GM20000 (cell line): ENCODE measurements at regions not wholly inside any gene's neighbourhood (a gene's known extent, or its start where the extent isn't known, plus 50 kb on each side); places are given as distances from the start of the nearest gene placed in this dataset.

Source experiments
- DNase-seq: peaks from one replicate; pipeline ENCODE4 v3.0.0; 2012; ENCODE audit warnings: low spot score
- TF ChIP-seq, protein P1 (sequence below): IDR thresholded peaks from 2 replicates; pipeline ENCODE4 v1.5.1; 2012; ENCODE audit warnings: mild to moderate bottlenecking, control low read depth; ENCODE audit errors: extremely low read depth, missing control alignments

DNA sequence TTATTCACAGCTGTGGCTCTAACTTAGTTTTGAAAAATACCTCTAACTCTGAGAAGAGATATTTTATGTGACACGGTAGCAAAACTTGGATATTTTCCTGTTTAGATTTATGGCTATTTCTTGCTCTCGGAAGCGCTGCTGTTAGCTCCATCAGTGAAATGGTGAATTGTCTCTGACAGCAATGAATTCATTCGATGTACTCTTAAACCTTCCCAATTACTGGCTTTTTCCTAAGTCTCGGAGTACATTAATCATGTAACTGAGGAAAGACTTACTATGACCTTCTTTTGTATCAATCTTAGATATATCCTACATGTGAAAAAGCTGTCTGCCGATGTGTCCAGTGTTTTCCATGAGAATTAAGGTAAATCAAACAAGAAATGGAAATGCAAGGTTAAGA lies 613.0 kb downstream of the KIF4B start:
- DNase-seq, result no peak
- TF ChIP-seq, protein P1, sequence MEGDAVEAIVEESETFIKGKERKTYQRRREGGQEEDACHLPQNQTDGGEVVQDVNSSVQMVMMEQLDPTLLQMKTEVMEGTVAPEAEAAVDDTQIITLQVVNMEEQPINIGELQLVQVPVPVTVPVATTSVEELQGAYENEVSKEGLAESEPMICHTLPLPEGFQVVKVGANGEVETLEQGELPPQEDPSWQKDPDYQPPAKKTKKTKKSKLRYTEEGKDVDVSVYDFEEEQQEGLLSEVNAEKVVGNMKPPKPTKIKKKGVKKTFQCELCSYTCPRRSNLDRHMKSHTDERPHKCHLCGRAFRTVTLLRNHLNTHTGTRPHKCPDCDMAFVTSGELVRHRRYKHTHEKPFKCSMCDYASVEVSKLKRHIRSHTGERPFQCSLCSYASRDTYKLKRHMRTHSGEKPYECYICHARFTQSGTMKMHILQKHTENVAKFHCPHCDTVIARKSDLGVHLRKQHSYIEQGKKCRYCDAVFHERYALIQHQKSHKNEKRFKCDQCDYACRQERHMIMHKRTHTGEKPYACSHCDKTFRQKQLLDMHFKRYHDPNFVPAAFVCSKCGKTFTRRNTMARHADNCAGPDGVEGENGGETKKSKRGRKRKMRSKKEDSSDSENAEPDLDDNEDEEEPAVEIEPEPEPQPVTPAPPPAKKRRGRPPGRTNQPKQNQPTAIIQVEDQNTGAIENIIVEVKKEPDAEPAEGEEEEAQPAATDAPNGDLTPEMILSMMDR, result no peak

DNA sequence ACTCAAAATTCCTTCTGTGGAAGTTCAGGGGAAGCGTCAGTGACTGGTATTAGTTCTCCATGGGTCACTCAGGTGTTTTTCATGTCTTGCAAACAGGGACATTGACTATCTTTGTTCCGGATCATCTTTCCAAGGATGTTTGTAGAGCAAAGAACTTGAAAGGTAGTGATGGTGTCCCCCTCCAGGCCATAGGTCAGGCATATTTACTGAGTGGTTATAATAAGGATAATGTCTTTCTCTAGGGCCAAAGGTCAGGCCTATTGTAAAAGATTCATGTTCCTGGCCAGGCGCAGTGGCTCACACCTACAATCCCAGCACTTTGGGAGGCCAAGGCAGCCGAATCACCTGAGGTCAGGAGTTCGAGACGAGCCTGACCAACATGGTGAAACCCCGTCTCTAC lies 614.8 kb downstream of the KIF4B start:
- TF ChIP-seq, protein P1, result no peak
- DNase-seq, result no peak

DNA sequence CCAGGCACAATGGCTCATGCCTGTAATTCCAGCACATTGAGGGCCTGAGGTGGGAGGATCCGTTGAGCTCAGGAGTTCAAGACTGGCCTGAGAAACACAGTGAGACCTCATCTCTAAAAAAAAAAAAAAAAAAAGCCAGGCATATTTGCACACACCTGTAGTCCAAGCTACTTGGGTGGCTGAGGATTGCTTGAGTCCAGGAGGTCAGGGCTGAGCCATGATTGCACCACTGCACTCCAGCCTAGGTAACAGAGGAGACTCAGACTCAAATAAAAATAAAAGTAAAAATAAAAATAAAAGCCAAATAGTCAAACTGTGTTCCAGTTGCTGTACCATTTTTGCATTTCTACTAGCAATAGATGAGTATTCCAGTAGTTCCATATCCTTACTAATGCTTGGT lies 616.0 kb downstream of the KIF4B start:
- DNase-seq, result no peak
- TF ChIP-seq, protein P1, result no peak

DNA sequence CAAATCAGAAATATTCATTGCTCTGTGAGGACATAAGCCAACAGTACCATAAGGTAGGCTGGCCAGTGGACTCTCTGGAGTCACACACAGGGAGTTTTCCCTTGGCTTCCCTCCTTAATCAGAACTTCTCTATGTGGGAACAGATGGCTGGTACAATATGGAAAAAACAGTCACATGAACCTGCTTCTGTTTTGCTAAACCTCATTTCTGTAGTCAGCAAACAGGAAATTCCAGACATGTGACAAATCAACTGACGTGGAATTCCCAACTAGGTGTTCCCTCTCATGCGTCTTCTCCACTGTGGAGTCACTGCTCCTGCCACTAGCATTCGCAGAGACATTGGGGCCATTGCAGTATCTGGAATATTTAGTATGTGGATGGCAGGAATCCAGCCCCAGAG lies 617.6 kb downstream of the KIF4B start:
- TF ChIP-seq, protein P1, result no peak
- no peak for DNase-seq

DNA sequence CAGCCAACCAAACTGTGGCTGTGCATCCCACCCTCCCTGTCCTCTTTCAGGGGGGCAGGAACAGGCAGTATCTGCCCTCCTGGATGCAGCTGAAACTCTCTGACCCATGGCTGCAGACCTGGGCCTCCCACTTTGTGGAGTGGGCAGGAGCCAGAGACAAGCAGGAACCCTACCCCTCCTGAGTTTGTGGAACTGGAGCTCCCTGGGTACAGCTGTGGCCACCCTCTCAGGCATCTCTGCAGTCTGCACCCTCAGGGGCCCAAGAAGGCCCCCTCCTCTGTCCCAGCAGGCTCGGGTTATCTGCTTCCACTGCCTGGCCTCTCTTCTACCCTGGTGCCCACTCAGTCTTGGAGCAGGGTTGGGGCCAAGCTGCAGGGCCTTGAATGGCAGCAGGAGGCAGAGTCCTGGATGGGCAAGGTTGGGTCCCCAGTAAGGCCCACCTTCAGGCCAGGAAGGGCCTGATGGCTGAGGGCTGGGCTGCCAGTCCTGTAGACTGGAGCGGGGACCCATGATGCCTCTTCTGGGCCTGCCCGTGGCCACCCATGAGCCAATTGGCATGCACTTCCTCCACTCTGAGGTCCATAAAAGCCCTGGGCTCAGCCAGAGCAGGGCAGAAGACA lies 619.9 kb downstream of the KIF4B start:
- TF ChIP-seq, protein P1, result no peak
- DNase-seq, result no peak

DNA sequence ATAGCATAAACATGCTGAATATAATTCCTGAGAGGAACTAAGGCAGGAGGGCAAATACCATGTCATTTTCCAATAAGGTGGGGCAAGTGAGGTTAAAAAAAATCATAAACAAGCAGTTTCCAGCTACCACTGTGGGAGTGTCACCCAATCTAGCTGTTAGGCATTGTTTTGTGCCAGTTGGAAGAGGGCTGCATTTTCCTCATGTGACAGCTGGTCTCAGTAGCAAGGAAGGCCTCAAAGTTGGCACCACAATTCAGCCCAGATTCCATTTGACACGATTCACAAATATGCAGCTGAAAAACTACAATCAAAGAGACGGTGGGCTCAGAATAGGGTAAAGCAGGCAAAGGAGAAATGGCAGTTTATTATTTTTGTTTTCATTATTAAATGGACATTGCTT lies 636.1 kb downstream of the KIF4B start:
- TF ChIP-seq, protein P1, result no peak
- DNase-seq, result no peak

DNA sequence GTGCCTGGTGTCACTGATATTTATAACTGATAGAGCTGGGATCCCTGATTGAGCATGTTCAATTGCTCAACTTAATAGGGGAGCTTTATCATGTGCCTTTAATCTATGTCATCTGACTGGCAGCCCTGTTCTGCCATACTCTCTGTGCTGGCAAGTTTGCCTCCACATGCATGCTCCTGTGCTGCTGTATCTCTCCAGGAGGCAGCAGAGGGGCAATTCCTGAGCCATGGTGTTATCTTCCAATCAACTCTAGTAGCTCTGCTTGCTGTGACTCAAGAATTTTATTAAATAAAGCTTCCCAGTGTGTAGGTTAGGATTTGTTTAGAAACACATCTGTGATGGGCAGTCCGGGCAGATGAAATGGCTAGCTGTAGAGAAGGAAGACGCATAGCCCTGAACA lies 642.0 kb downstream of the KIF4B start:
- TF ChIP-seq, protein P1, result no peak
- no peak for DNase-seq
